GM13977 (cell line): ENCODE measurements at regions not wholly inside any gene's neighbourhood (a gene's known extent, or its start where the extent isn't known, plus 50 kb on each side); places are given as distances from the start of the nearest gene placed in this dataset.

Source experiments
- DNase-seq: peaks from one replicate; pipeline ENCODE4 v3.0.0; 2012; ENCODE audit warnings: low spot score
- in situ Hi-C: fragments of 300-500 bp; cut with MboI; formaldehyde crosslinking; loops from one replicate; pipeline ENCODE4 v1.12.0; 2022; ENCODE audit warnings: low sequenced_read_pairs, low pct_unique_long_range_greater_than_20kb, mixed read lengths, inconsistent platforms; ENCODE audit not compliant: unreplicated experiment
- TF ChIP-seq, protein P1 (sequence below): IDR thresholded peaks from 2 replicates; pipeline ENCODE4 v1.5.1; 2012; ENCODE audit warnings: mild to moderate bottlenecking, control low read depth; ENCODE audit not compliant: insufficient read depth; ENCODE audit errors: extremely low read depth, missing control alignments

DNA sequence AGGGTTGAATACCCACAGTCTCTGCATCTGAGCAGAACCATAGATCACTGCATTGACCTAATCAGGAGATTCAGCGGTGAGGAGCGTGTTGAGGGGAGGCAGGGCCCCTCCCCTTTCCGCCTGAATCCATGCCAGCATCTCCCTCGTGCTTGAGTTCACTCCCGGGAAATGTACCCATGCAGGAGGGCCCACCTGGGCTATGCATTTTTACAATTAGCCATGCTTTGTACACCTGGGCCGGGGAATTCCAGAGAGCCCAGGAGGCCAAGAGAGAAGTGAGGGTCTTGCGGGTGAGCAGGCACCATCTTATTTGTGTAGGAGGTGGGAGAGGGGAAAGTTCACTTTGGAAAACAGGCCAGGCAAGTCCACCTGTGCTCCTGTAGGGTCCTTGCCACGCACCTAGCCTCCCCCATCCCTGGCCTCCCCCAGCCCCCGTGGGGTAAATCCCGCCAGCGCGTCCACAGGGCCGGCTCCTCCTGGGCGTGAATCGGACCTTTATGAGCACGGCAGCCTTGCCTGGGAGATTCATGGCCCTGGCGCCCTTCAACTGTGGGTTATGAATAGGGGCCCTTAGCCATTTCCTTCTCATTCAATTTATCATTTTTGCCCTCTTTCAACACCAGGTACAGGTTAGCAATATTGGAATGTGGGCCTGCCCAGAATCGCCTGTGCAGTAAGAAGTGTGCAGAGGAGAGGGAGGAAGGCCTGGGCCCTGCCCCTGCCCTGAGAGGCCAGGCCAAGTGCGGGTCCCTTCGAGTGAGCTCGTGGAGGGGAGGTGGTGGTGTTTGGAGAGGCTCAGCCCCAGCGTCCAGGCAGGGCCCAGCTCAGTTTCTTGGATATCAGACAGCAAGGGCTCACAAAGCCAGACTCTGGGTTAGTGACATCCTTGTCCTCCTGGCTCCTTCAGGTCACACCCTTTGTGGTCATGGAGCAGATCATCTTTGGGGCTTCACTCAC lies 84.4 kb upstream of the ACTRT2 start:
- no peak for DNase-seq
- in situ Hi-C loops = no loop called here
- TF ChIP-seq, protein P1, sequence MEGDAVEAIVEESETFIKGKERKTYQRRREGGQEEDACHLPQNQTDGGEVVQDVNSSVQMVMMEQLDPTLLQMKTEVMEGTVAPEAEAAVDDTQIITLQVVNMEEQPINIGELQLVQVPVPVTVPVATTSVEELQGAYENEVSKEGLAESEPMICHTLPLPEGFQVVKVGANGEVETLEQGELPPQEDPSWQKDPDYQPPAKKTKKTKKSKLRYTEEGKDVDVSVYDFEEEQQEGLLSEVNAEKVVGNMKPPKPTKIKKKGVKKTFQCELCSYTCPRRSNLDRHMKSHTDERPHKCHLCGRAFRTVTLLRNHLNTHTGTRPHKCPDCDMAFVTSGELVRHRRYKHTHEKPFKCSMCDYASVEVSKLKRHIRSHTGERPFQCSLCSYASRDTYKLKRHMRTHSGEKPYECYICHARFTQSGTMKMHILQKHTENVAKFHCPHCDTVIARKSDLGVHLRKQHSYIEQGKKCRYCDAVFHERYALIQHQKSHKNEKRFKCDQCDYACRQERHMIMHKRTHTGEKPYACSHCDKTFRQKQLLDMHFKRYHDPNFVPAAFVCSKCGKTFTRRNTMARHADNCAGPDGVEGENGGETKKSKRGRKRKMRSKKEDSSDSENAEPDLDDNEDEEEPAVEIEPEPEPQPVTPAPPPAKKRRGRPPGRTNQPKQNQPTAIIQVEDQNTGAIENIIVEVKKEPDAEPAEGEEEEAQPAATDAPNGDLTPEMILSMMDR = no peak

DNA sequence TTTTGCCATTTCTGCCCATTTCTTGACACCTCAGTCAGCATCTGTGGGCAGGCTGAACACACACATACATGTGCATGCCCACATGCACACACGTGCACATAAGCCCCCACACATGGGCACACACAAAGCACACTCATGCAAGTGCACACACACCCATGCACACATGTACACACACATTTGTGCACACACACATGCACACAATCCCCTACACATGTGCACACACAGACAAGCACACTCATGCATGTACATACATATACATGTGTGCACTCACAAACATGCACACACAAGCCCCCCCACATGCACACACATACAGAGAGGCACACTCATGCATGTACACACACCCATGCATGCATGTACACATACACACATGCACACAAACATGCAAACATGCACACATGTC lies 83.5 kb upstream of the ACTRT2 start:
- no peak for DNase-seq
- in situ Hi-C loops = no loop called here

DNA sequence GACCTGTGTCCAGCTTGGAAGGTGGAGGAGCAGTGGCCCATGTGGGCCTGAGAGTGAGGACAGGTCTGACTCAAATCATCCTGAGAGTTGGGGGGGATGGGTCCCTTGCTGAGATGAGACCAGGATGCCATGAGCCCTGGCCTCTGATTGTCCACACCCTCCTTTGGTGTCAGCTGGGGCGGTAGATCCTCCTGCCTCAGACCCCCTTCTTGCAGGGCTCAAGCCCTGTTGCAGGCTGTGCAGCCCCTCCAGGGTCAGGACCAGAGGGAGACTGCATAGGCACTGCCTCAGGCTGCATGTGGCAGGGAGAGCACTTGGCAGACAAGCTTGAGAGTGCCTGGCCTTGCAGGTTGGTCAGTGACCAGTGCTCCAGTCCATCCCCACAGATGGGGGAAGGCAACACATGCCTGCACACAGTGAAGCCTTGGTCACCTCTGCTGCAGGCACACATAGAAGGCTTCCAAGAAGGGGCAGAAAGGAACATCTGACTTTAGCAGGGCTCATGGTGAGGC lies 82.2 kb upstream of the ACTRT2 start:
- in situ Hi-C loops = no loop called here
- DNase-seq = no peak
- TF ChIP-seq, protein P1 = no peak

More for the DNA sequence above, 83.5 kb upstream of the ACTRT2 start:
- TF ChIP-seq, protein P1 = no peak

DNA sequence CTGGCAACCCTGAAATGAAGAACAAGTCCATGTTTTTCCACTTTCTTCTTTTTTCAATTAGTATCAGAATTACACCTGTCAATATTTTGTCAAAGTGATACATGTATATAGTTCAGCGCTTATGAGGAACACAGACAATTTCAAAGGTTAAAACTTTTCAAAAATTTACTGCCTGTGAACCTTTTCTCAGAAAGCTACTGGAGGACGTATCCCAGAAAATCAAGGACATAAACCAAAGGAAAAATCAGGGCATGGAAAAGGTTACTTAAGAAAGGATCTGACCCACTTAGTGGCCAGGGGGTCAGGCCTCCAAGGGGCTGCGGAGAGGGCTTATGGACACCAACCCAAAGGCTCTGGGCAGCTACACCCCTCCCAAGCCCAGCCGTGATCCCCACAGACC lies 81.1 kb upstream of the ACTRT2 start:
- DNase-seq = no peak
- in situ Hi-C loops = no loop called here
- TF ChIP-seq, protein P1 = no peak

DNA sequence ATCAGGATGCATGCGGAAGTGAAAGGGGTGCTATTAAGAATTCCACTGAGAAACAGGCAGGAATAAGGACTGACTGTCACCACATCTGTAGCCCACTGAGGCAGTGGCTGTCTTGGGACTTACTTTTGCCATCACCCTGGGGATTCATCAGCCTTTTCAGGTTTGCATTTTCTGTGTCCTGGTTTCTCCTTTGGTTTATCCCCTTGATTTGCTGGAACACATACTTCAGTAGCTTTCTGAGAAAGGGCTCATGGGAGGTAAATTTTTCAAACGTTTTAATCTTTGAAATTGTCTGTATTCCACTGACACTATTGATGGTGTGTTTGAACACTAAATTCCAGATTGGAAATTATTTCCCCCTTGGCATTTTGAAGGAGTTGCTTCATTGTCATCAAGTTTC lies 80.2 kb upstream of the ACTRT2 start:
- TF ChIP-seq, protein P1 = no peak
- DNase-seq = no peak
- in situ Hi-C loops = no loop called here

DNA sequence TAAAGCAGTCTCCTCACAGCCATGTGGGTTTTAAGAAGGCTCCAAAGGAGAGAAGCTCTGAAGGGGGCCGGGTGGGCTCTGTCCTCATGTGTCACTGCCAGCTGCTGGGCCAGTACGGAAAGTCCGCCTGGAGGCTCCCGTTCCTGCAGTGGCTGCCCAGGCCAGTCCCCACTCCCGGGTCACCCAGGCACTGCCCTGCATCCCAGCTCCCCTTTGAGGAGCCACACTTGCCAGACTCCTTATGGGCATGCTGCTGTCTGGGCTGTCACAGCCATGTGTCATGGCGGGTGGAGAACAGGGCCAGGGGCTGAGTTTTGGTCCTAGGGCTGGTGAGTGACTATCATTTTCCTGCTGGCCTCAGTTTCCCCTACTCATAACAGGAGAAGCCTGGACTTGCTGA lies 79.4 kb upstream of the ACTRT2 start:
- DNase-seq = no peak
- TF ChIP-seq, protein P1 = no peak
- in situ Hi-C loops = no loop called here
